HCT116 (cell line): ENCODE measurements at regions not wholly inside any gene's neighbourhood (a gene's known extent, or its start where the extent isn't known, plus 50 kb on each side); places are given as distances from the start of the nearest gene placed in this dataset.

ENCODE experiments used
- CTCF ChIP-seq, 3 experiments: fragments of 200-600 bp in 1 of 3; sonication (generic) in 1 of 3; IDR thresholded peaks in 2 of 3; conservative IDR thresholded peaks in 1 of 3; 2 replicates each; pipeline ENCODE4 v1.5.1; 2012 to 2017; ENCODE audit warnings: low read depth in 2 of 3, low read length in 2 of 3, antibody characterized with exemption in 1 of 3, borderline replicate concordance in 1 of 3, control low read depth in 1 of 3, mild to moderate bottlenecking in 1 of 3, mixed read lengths in 1 of 3, mixed run types in 1 of 3, moderate library complexity in 1 of 3; ENCODE audit not compliant: insufficient read depth in 1 of 3
- EGR1 ChIP-seq: IDR thresholded peaks from 2 replicates; pipeline ENCODE4 v1.6.1; 2012; ENCODE audit warnings: low read depth
- REST ChIP-seq: IDR thresholded peaks from 2 replicates; pipeline ENCODE4 v1.6.1; 2012; ENCODE audit warnings: low read depth

GRCh38 chr21:38929652-38930051 lies 123.9 kb downstream of the ETS2 start:
- TF ChIP-seq REST, result no peak
- TF ChIP-seq EGR1, result no peak
- TF ChIP-seq CTCF (IDR thresholded peaks at IDR 0.05 in 2 of 3, conservative IDR thresholded peaks at IDR 0.05 in 1 of 3; ENCODE audit: borderline replicate concordance in 1 of 3, insufficient read depth in 1 of 3, low read depth in 2 of 3, low read length in 2 of 3), result no peak
